Neural progenitor cell (in vitro differentiated cells): ENCODE measurements at regions not wholly inside any gene's neighbourhood (a gene's known extent, or its start where the extent isn't known, plus 50 kb on each side); places are given as distances from the start of the nearest gene placed in this dataset.

Experiments
- DNase-seq: peaks from one replicate; pipeline ENCODE4 v3.0.0-alpha.2; 2016; ENCODE audit warnings: low spot score
- H2AFZ ChIP-seq: fragments of 200-600 bp; sonication (generic); replicated peaks from 2 replicates; pipeline ENCODE4 v1.6.1; 2016; ENCODE audit warnings: antibody characterized with exemption
- H3F3A ChIP-seq: fragments of 200-600 bp; sonication (generic); 2 replicates; pipeline ENCODE4 v1.6.1; 2016; ENCODE audit warnings: antibody characterized with exemption, low read depth
- H3K27ac ChIP-seq: fragments of 200-600 bp; sonication (generic); 2 replicates; pipeline ENCODE4 v1.5.1; 2016; ENCODE audit warnings: mild to moderate bottlenecking
- H3K27me3 ChIP-seq: fragments of 200-600 bp; sonication (generic); 2 replicates; pipeline ENCODE4 v1.6.1; 2016; ENCODE audit warnings: mild to moderate bottlenecking, moderate library complexity
- H3K36me3 ChIP-seq: fragments of 200-600 bp; sonication (generic); 2 replicates; pipeline ENCODE4 v1.5.1; 2016
- H3K4me1 ChIP-seq: fragments of 200-600 bp; sonication (generic); 2 replicates; pipeline ENCODE4 v1.6.1; 2016; ENCODE audit warnings: mixed run types
- H3K4me2 ChIP-seq: fragments of 200-600 bp; sonication (generic); 2 replicates; pipeline ENCODE4 v1.6.1; 2016
- H3K4me3 ChIP-seq: fragments of 200-600 bp; sonication (generic); 2 replicates; pipeline ENCODE4 v1.5.1; 2016
- H3K79me2 ChIP-seq: fragments of 200-600 bp; sonication (generic); 2 replicates; pipeline ENCODE4 v1.6.1; 2016; ENCODE audit warnings: low read depth
- H3K9ac ChIP-seq: fragments of 200-600 bp; sonication (generic); 2 replicates; pipeline ENCODE4 v1.6.1; 2016
- H3K9me3 ChIP-seq: fragments of 200-600 bp; sonication (generic); 2 replicates; pipeline ENCODE4 v1.5.1; 2016; ENCODE audit warnings: low read depth
- H4K20me1 ChIP-seq: fragments of 200-600 bp; sonication (generic); 2 replicates; pipeline ENCODE4 v1.6.1; 2016; ENCODE audit warnings: low read depth
- H3K27ac Mint-ChIP-seq: 3 replicates; pipeline ENCODE4 v1.8.0; 2021; ENCODE audit warnings: mixed read lengths
- H3K27me3 Mint-ChIP-seq: 2 replicates; pipeline ENCODE4 v1.8.0; 2022; ENCODE audit warnings: low read depth, mild to moderate bottlenecking, inconsistent platforms, moderate library complexity, mixed read lengths; ENCODE audit not compliant: insufficient read depth
- H3K36me3 Mint-ChIP-seq: 3 replicates; pipeline ENCODE4 v1.8.0; 2021; ENCODE audit warnings: mixed read lengths
- H3K4me1 Mint-ChIP-seq: 3 replicates; pipeline ENCODE4 v1.8.0; 2021; ENCODE audit warnings: mixed read lengths
- H3K4me3 Mint-ChIP-seq: 3 replicates; pipeline ENCODE4 v1.8.0; 2021; ENCODE audit warnings: mild to moderate bottlenecking, moderate library complexity, mixed read lengths
- H3K9me3 Mint-ChIP-seq: 3 replicates; pipeline ENCODE4 v1.8.0; 2020; ENCODE audit warnings: mixed read lengths
- CTCF ChIP-seq: fragments of 200-600 bp; sonication (generic); IDR thresholded peaks from 2 replicates; pipeline ENCODE4 v1.5.1; 2017; ENCODE audit warnings: antibody characterized with exemption, mild to moderate bottlenecking
- EZH2 ChIP-seq: fragments of 200-600 bp; sonication (generic); IDR thresholded peaks from 2 replicates; pipeline ENCODE4 v1.6.1; 2017; ENCODE audit warnings: antibody characterized with exemption, mild to moderate bottlenecking, moderate library complexity
- EZH2phosphoT487 ChIP-seq: fragments of 200-600 bp; sonication (generic); IDR thresholded peaks from 2 replicates; pipeline ENCODE4 v1.6.1; 2017; ENCODE audit warnings: antibody characterized with exemption

- Histone ChIP-seq H3K36me3 (no peaks in the 10 kb centered on the region), H3F3A (peaks cover 4% of the 10 kb centered on the region), H3K27me3 (no peaks in the 10 kb centered on the region), H3K4me1 (peaks cover 15% of the 10 kb centered on the region), H3K4me2 (no peak overlapping the region), H3K4me3 (no peak overlapping the region), H3K9me3 (no peaks in the 10 kb centered on the region), H3K9ac (no peak overlapping the region), H2AFZ (peak overlapping the region; percentile 26), H3K79me2 (no peaks in the 10 kb centered on the region), H4K20me1 (no peaks in the 10 kb centered on the region), H3K27ac (no peak overlapping the region)
- peaks cover 5% of the 10 kb centered on the region for H3K27me3 Mint-ChIP-seq
- TF ChIP-seq EZH2phosphoT487: no peak
- no peak for TF ChIP-seq EZH2
- TF ChIP-seq CTCF: no peak
- no peak overlapping the region for H3K27ac Mint-ChIP-seq
- H3K9me3 Mint-ChIP-seq: peaks cover 2% of the 10 kb centered on the region
- H3K36me3 Mint-ChIP-seq: no peaks in the 10 kb centered on the region
- no peak for DNase-seq
- H3K4me1 Mint-ChIP-seq: peaks cover 27% of the 10 kb centered on the region
- H3K4me3 Mint-ChIP-seq: no peak overlapping the region
Observed at GRCh38 chr13:47841151-47841550, 159.9 kb downstream of the SUCLA2 start.

- TF ChIP-seq EZH2phosphoT487 (no peak), CTCF (no peak)
- no peaks in the 10 kb centered on the region for H3K36me3 Mint-ChIP-seq
Observed at GRCh38 chr13:47837906-47838305, 163.2 kb downstream of the SUCLA2 start.

GRCh38 chr13:47837104-47837880, 163.8 kb downstream of the SUCLA2 start:
- no peaks in the 10 kb centered on the region for H3K36me3 Mint-ChIP-seq
- peaks cover 37% of the 10 kb centered on the region for H3K4me1 Mint-ChIP-seq
- peak; percentile 46 for DNase-seq
- Histone ChIP-seq H3K27ac (no peak overlapping the region), H3K79me2 (no peaks in the 10 kb centered on the region), H3K27me3 (no peaks in the 10 kb centered on the region), H2AFZ (no peak overlapping the region), H3F3A (peaks cover 4% of the 10 kb centered on the region), H3K9me3 (no peaks in the 10 kb centered on the region), H3K4me2 (peak overlapping the region; percentile 28), H3K9ac (no peak overlapping the region), H3K4me1 (peaks cover 13% of the 10 kb centered on the region), H3K4me3 (no peak overlapping the region), H4K20me1 (no peaks in the 10 kb centered on the region), H3K36me3 (no peaks in the 10 kb centered on the region)
- no peaks in the 10 kb centered on the region for H3K9me3 Mint-ChIP-seq
- peaks cover 3% of the 10 kb centered on the region for H3K27me3 Mint-ChIP-seq
- TF ChIP-seq EZH2 (no peak), CTCF (no peak), EZH2phosphoT487 (no peak)
- no peak overlapping the region for H3K4me3 Mint-ChIP-seq
- peak overlapping the region; percentile 92 for H3K27ac Mint-ChIP-seq

More at GRCh38 chr13:47837906-47838305, 163.2 kb downstream of the SUCLA2 start:
- H3K9ac ChIP-seq: no peak overlapping the region
- peak overlapping the region; percentile 74 for H2AFZ ChIP-seq
- Mint-ChIP-seq H3K27me3 (peaks cover 3% of the 10 kb centered on the region), H3K27ac (peak overlapping the region; percentile 89), H3K4me1 (peaks cover 37% of the 10 kb centered on the region), H3K4me3 (no peak overlapping the region), H3K9me3 (no peaks in the 10 kb centered on the region)
- H3K27me3 ChIP-seq: no peaks in the 10 kb centered on the region
- no peak for DNase-seq
- no peaks in the 10 kb centered on the region for H3K9me3 ChIP-seq
- H3K79me2 ChIP-seq: no peaks in the 10 kb centered on the region
- no peak overlapping the region for H3K4me3 ChIP-seq
- no peaks in the 10 kb centered on the region for H4K20me1 ChIP-seq
- H3K4me2 ChIP-seq: peak overlapping the region; percentile 28
- peaks cover 13% of the 10 kb centered on the region for H3K4me1 ChIP-seq
- H3K27ac ChIP-seq: no peak overlapping the region
- peaks cover 4% of the 10 kb centered on the region for H3F3A ChIP-seq
- H3K36me3 ChIP-seq: no peaks in the 10 kb centered on the region
